Testis (tissue), 2 donors: ENCODE measurements at regions not wholly inside any gene's neighbourhood (a gene's known extent, or its start where the extent isn't known, plus 50 kb on each side); places are given as distances from the start of the nearest gene placed in this dataset.

Experiments
- DNase-seq: peaks from one replicate; pipeline ENCODE4 v3.0.0-alpha.2; 2019
- H3K27ac ChIP-seq, 2 donors: fragments of 200-600 bp; sonication (generic); one replicate each; pipeline ENCODE4 v1.5.1; 2019
- H3K27me3 ChIP-seq: fragments of 200-600 bp; sonication (generic); one replicate; pipeline ENCODE4 v1.5.1; 2019
- H3K36me3 ChIP-seq: fragments of 200-600 bp; sonication (generic); one replicate; pipeline ENCODE4 v1.5.1; 2017; ENCODE audit warnings: low read depth; ENCODE audit errors: missing control alignments
- H3K4me1 ChIP-seq: fragments of 200-600 bp; sonication (generic); one replicate; pipeline ENCODE4 v1.5.1; 2019
- H3K4me3 ChIP-seq, 2 donors: fragments of 200-600 bp; sonication (generic); one replicate each; pipeline ENCODE4 v1.5.1; 2017 to 2019
- H3K9me3 ChIP-seq: fragments of 200-600 bp; sonication (generic); one replicate; pipeline ENCODE4 v1.5.1; 2017
- CTCF ChIP-seq, 3 experiments: fragments of 450-650 bp in 2 of 3; fragments of 200-600 bp in 1 of 3; sonication (generic) in 1 of 3; IDR thresholded peaks; one replicate each; pipeline ENCODE4 v1.5.1; 2016 to 2019; ENCODE audit warnings: antibody characterized with exemption in 3 of 3, mild to moderate bottlenecking in 2 of 3, moderate library complexity in 1 of 3
- POLR2A ChIP-seq: fragments of 450-650 bp; IDR thresholded peaks from one replicate; pipeline ENCODE4 v1.6.1; 2017; ENCODE audit warnings: antibody characterized with exemption, mild to moderate bottlenecking, moderate library complexity
- WGBS, 2 donors: methylation state at CpG; one replicate each; pipeline ENCODE4 v1.1.5; 2018; 5-methylcytosine and 5-hydroxymethylcytosine counted together
- intact Hi-C: fragments of 100-400 bp; cut with DNase I; formaldehyde crosslinking; loops from one replicate; pipeline ENCODE4 v1.15.1; 2023; ENCODE audit warnings: low total_unique reads

DNA sequence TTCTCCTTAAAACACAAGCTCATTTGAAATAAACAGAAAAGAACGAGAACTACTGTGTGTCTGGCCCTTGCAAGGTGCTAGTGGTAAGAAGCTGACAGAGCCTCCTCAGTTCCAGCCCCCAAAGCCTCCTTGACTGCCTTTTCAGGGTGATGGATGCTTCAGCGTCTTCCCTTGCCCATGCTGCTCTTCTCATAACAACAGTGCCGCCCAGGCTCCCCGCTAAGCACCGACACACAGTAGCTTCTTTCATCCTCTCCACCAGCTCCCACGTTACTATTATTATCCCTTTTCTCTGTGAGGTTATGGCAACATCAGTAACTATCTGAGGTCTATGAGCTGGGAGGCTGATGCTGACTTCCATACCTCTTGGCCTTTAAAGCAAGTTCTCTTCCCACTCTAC lies 418.6 kb downstream of the TSN start:
- H3K4me3 ChIP-seq = no peak overlapping the region
- H3K4me1 ChIP-seq = peaks cover 2% of the 10 kb centered on the region
- no peak for TF ChIP-seq POLR2A
- no peaks in the 10 kb centered on the region for H3K9me3 ChIP-seq
- WGBS, 2 donors = 55 to 66% methylated on average over 6 of the region's 6 CpGs
- intact Hi-C loops = no loop called here
- no peaks in the 10 kb centered on the region for H3K36me3 ChIP-seq
- H3K27me3 ChIP-seq = no peaks in the 10 kb centered on the region
- DNase-seq = peak; percentile 78
- no peak overlapping the region for H3K27ac ChIP-seq

GRCh38 chr2:122179492-122180165 lies 424.2 kb downstream of the TSN start:
- Histone ChIP-seq H3K36me3 (no peaks in the 10 kb centered on the region), H3K4me1 (no peaks in the 10 kb centered on the region), H3K27ac (no peak overlapping the region), H3K4me3 (no peak overlapping the region), H3K27me3 (no peaks in the 10 kb centered on the region), H3K9me3 (no peaks in the 10 kb centered on the region)
- intact Hi-C loops = no loop called here
- DNase-seq = no peak
- no peak for TF ChIP-seq CTCF (IDR thresholded peaks at IDR 0.05)
- TF ChIP-seq POLR2A = no peak
- WGBS, 2 donors = 85 to 88% methylated on average over 6 of the region's 6 CpGs

DNA sequence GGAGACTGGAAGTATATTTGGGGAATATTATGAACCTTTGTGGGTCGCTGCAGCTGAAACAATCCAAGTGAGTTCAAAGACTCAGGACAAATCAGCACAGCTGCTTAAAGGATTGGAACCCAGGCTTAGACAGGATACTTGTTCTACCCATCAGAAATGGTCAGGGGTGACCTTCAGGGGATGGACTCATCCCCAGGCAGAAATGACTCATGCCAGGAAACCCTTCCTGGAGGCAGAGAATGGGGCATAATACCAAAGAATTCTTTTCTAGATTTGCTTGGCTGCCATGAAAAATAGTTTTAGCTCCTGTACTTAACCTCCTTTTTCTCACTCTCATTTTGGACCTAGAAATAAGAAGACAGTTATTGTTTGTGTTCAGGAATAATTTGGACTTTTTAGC lies 425.5 kb downstream of the TSN start:
- WGBS, 2 donors = 92 to 100% methylated on average over 1 of the region's 1 CpG
- H3K27me3 ChIP-seq = no peaks in the 10 kb centered on the region
- no peaks in the 10 kb centered on the region for H3K9me3 ChIP-seq
- no peak overlapping the region for H3K4me3 ChIP-seq
- no peak for DNase-seq
- H3K4me1 ChIP-seq = no peaks in the 10 kb centered on the region
- H3K27ac ChIP-seq = no peak overlapping the region
- intact Hi-C loops = no loop called here
- no peaks in the 10 kb centered on the region for H3K36me3 ChIP-seq
- no peak for TF ChIP-seq POLR2A
- TF ChIP-seq CTCF (IDR thresholded peaks at IDR 0.05) = no peak

GRCh38 chr2:122182616-122183355 lies 427.3 kb downstream of the TSN start:
- Histone ChIP-seq H3K27ac (no peak overlapping the region), H3K9me3 (no peaks in the 10 kb centered on the region), H3K27me3 (no peaks in the 10 kb centered on the region), H3K4me3 (no peak overlapping the region), H3K4me1 (no peaks in the 10 kb centered on the region), H3K36me3 (no peaks in the 10 kb centered on the region)
- no peak for DNase-seq
- 76 to 80% methylated on average over 5 of the region's 5 CpGs for WGBS, 2 donors
- intact Hi-C loops = no loop called here
- TF ChIP-seq CTCF (IDR thresholded peaks at IDR 0.05) (no peak), POLR2A (no peak)

GRCh38 chr2:122183890-122184289 lies 428.4 kb downstream of the TSN start:
- no peak for DNase-seq
- H3K27me3 ChIP-seq = no peaks in the 10 kb centered on the region
- TF ChIP-seq CTCF (IDR thresholded peaks at IDR 0.05) = no peak
- TF ChIP-seq POLR2A = no peak
- intact Hi-C loops = no loop called here
- no peak overlapping the region for H3K27ac ChIP-seq
- H3K4me1 ChIP-seq = no peaks in the 10 kb centered on the region
- no peaks in the 10 kb centered on the region for H3K36me3 ChIP-seq
- H3K9me3 ChIP-seq = no peaks in the 10 kb centered on the region
- H3K4me3 ChIP-seq = no peak overlapping the region
